Adrenal gland (tissue), 9 donors: ENCODE measurements at regions not wholly inside any gene's neighbourhood (a gene's known extent, or its start where the extent isn't known, plus 50 kb on each side); places are given as distances from the start of the nearest gene placed in this dataset.

Experiments
- DNase-seq, 7 donors: peaks; one replicate each; pipeline ENCODE4 v3.0.0-alpha.2; 2019 to 2020
- H3K27ac ChIP-seq, 5 donors: fragments of 200-600 bp; sonication (generic) in 4 of 5; 1 replicate in 3 of 5; 2 replicates in 2 of 5; pipeline versions ENCODE4 v1.5.1 to v1.8.0; 2016 to 2020; ENCODE audit warnings: mild to moderate bottlenecking in 1 of 5
- H3K27me3 ChIP-seq: fragments of 200-600 bp; 2 replicates; pipeline ENCODE4 v1.8.0; 2021
- H3K36me3 ChIP-seq, 2 donors: fragments of 200-600 bp; replicated peaks in 1 of 2; 1 replicate in 1 of 2; 2 replicates in 1 of 2; pipeline versions ENCODE4 v1.5.1 to v1.8.0; 2018 to 2022
- H3K4me1 ChIP-seq, 2 donors: fragments of 200-600 bp; replicated peaks in 1 of 2; 1 replicate in 1 of 2; 2 replicates in 1 of 2; pipeline versions ENCODE4 v1.5.1 to v1.8.0; 2018 to 2021
- H3K4me3 ChIP-seq, 4 donors: fragments of 200-600 bp; sonication (generic) in 3 of 4; one replicate each; pipeline ENCODE4 v1.5.1; 2016 to 2018
- H3K9me3 ChIP-seq, 3 donors: fragments of 200-600 bp; sonication (generic) in 1 of 3; replicated peaks in 1 of 3; 1 replicate in 2 of 3; 2 replicates in 1 of 3; pipeline versions ENCODE4 v1.5.1 to v1.8.0; 2016 to 2021
- CTCF ChIP-seq, 6 experiments: fragments of 450-650 bp in 4 of 6; fragments of 200-600 bp in 2 of 6; sonication (generic) in 1 of 6; IDR thresholded peaks; 1 replicate in 5 of 6; 2 replicates in 1 of 6; pipeline versions ENCODE4 v1.5.1 to v1.8.0; 2016 to 2021; ENCODE audit warnings: antibody characterized with exemption in 6 of 6, mild to moderate bottlenecking in 2 of 6, moderate library complexity in 1 of 6
- POLR2A ChIP-seq, 2 donors: fragments of 450-650 bp; IDR thresholded peaks; one replicate each; pipeline ENCODE4 v1.6.1; 2017; ENCODE audit warnings: antibody characterized with exemption in 2 of 2, mild to moderate bottlenecking in 2 of 2, moderate library complexity in 1 of 2
- WGBS, 4 donors: extraction: QIAGEN DNeasy Blood & Tissue Kit in 2 of 4; methylation state at CpG; one replicate each; pipeline versions ENCODE4 v1.1.5 to v1.1.7; 2013 to 2017; 5-methylcytosine and 5-hydroxymethylcytosine counted together
- intact Hi-C, 2 donors: fragments of 100-400 bp; cut with DNase I; formaldehyde crosslinking; loops; one replicate each; pipeline versions ENCODE4 v1.14.1 to v1.15.0; 2022 to 2023
- donor health status: healthy with polysubstance abuse.
- donor health status: Bipolar disorder and iron deficiency.
- donor health status: DM: yes; HTN: yes; CAD: no.
- donor health status: DM: no; HTN: no; CAD: no.
- donor health status: DM: no; HTN: no; CAD: no.

- intact Hi-C loops: no loop called here
- TF ChIP-seq CTCF (IDR thresholded peaks at IDR 0.05) (no peak), POLR2A (IDR thresholded peaks at IDR 0.05) (no peak)
These were observed 444.8 kb downstream of the LIG4 start for GRCh38 chr13:107770541-107770940.

GRCh38 chr13:107767119-107767518 is 448.2 kb downstream of the LIG4 start:
- intact Hi-C loops: no loop called here
- no peak overlapping the region for H3K27ac ChIP-seq
- no peaks in the 10 kb centered on the region for H3K27me3 ChIP-seq
- H3K36me3 ChIP-seq: no peaks in the 10 kb centered on the region
- peak in 1 of 7 donors; percentile 70 for DNase-seq
- TF ChIP-seq POLR2A (IDR thresholded peaks at IDR 0.05) (no peak), CTCF (IDR thresholded peaks at IDR 0.05) (no peak)
- no peak overlapping the region for H3K4me3 ChIP-seq
- no peaks in the 10 kb centered on the region for H3K9me3 ChIP-seq
- H3K4me1 ChIP-seq: no peaks in the 10 kb centered on the region
- WGBS, 4 donors: 62 to 70% (median 64%) methylated on average over 3 of the region's 3 CpGs

More at GRCh38 chr13:107770541-107770940, 444.8 kb downstream of the LIG4 start:
- H3K27ac ChIP-seq: no peak overlapping the region
- no peaks in the 10 kb centered on the region for H3K36me3 ChIP-seq
- H3K4me3 ChIP-seq: no peak overlapping the region
- H3K9me3 ChIP-seq: no peaks in the 10 kb centered on the region
- no peaks in the 10 kb centered on the region for H3K27me3 ChIP-seq
- no peaks in the 10 kb centered on the region for H3K4me1 ChIP-seq
- no peak for DNase-seq

- Histone ChIP-seq H3K27me3 (no peaks in the 10 kb centered on the region), H3K9me3 (no peaks in the 10 kb centered on the region), H3K4me3 (no peak overlapping the region), H3K27ac (no peak overlapping the region), H3K36me3 (no peaks in the 10 kb centered on the region), H3K4me1 (no peaks in the 10 kb centered on the region)
- DNase-seq: no peak
- WGBS, 4 donors: 41 to 53% (median 50%) methylated on average over 6 of the region's 6 CpGs
- TF ChIP-seq POLR2A (IDR thresholded peaks at IDR 0.05): no peak
- no peak for TF ChIP-seq CTCF (IDR thresholded peaks at IDR 0.05)
- intact Hi-C loops: no loop called here
These were observed 449.5 kb downstream of the LIG4 start for GRCh38 chr13:107765724-107766401.

GRCh38 chr13:107764046-107764445 is 451.3 kb downstream of the LIG4 start:
- Histone ChIP-seq H3K9me3 (no peaks in the 10 kb centered on the region), H3K36me3 (no peaks in the 10 kb centered on the region), H3K27ac (no peak overlapping the region), H3K27me3 (no peaks in the 10 kb centered on the region), H3K4me1 (no peaks in the 10 kb centered on the region), H3K4me3 (no peak overlapping the region)
- 38 to 77% (median 58%) methylated on average over 1 of the region's 1 CpG for WGBS, 4 donors
- intact Hi-C loops: no loop called here
- TF ChIP-seq CTCF (IDR thresholded peaks at IDR 0.05): no peak
- TF ChIP-seq POLR2A (IDR thresholded peaks at IDR 0.05): no peak
- DNase-seq: no peak
